SK-N-MC (cell line): ENCODE measurements at regions not wholly inside any gene's neighbourhood (a gene's known extent, or its start where the extent isn't known, plus 50 kb on each side); places are given as distances from the start of the nearest gene placed in this dataset.

Experiments
- EZH2 ChIP-seq: fragments of 200-600 bp; sonication (generic); IDR thresholded peaks from one replicate; pipeline ENCODE4 v1.6.1; 2017; ENCODE audit warnings: antibody characterized with exemption
- POLR2AphosphoS5 ChIP-seq: IDR thresholded peaks from 2 replicates; pipeline ENCODE4 v1.6.1; 2012; ENCODE audit warnings: mild to moderate bottlenecking, low read depth, low read length, borderline replicate concordance

DNA sequence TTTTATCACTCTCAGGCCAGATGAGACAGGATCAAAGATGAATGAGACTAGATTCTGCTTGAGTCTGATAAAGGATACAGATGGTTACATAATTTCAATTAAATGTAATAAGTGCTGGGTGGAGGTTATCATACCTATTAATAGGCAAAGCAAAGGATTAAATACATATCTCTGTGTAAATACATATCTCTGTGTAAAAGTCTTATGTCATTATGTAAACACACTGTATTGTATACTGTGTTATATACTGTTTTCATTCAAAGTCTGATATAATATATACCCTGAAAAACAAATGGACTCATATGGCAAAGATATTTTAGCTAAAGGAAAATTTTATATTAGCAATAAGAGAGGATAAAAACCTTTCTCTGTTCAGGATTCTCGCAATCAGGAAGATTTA lies 605.8 kb upstream of the PTGER4 start:
- TF ChIP-seq EZH2 (no peak), POLR2AphosphoS5 (no peak)
